Activated B cell treated with CpG ODN at 0.5 μM for 24 hours (primary cell): ENCODE measurements at regions not wholly inside any gene's neighbourhood (a gene's known extent, or its start where the extent isn't known, plus 50 kb on each side); places are given as distances from the start of the nearest gene placed in this dataset.

Experiments
- ATAC-seq: fragments of 200-7000 bp; cut with Tn5 transposase; one replicate; pipeline ENCODE4 v1.10.0; 2021; ENCODE audit warnings: low read depth, mild to moderate bottlenecking, moderate library complexity
- CTCF ChIA-PET: fragments of 350-600 bp; sonication (Branson Sonifier 250); formaldehyde crosslinking; loops from one replicate; lab custom pipeline; 2021; ENCODE audit warnings: antibody characterized with exemption; lab: Charles Lee
- POLR2A ChIA-PET: fragments of 350-600 bp; sonication (Branson Sonifier 250); formaldehyde crosslinking; loops from one replicate; lab custom pipeline; 2021; ENCODE audit warnings: antibody characterized with exemption; lab: Charles Lee
- DNase-seq: peaks from one replicate; pipeline ENCODE4 v3.0.0; 2022
- H3K27ac Mint-ChIP-seq: one replicate; pipeline ENCODE4 v1.8.0; 2020; ENCODE audit warnings: mixed read lengths
- H3K27me3 Mint-ChIP-seq: one replicate; pipeline ENCODE4 v1.8.0; 2021; ENCODE audit warnings: mixed read lengths
- H3K36me3 Mint-ChIP-seq: one replicate; pipeline ENCODE4 v1.8.0; 2021; ENCODE audit warnings: low read depth, mixed read lengths
- H3K4me1 Mint-ChIP-seq: one replicate; pipeline ENCODE4 v1.8.0; 2021; ENCODE audit warnings: mixed read lengths
- H3K4me3 Mint-ChIP-seq: one replicate; pipeline ENCODE4 v1.8.0; 2020; ENCODE audit warnings: mild to moderate bottlenecking, mixed read lengths
- H3K9me3 Mint-ChIP-seq: one replicate; pipeline ENCODE4 v1.8.0; 2020; ENCODE audit warnings: mixed read lengths
- intact Hi-C: fragments of 100-400 bp; cut with micrococcal nuclease; formaldehyde crosslinking; loops from one replicate; pipeline ENCODE4 v1.15.1; 2024
- TF ChIP-seq, protein P1 (sequence below): fragments of 200-600 bp; IDR thresholded peaks from one replicate; pipeline ENCODE4 v1.8.0; 2022; ENCODE audit warnings: antibody characterized with exemption, mild to moderate bottlenecking

GRCh38 chr2:65599693-65600092, 167.3 kb upstream of the SPRED2 start:
- intact Hi-C loops = no loop called here
- Mint-ChIP-seq H3K27ac (no peak overlapping the region), H3K9me3 (peaks cover 3% of the 10 kb centered on the region), H3K4me3 (no peak overlapping the region), H3K4me1 (peaks cover 32% of the 10 kb centered on the region), H3K27me3 (no peaks in the 10 kb centered on the region), H3K36me3 (no peaks in the 10 kb centered on the region)
- ATAC-seq (no peak), DNase-seq (no peak)
- TF ChIP-seq, protein P1, sequence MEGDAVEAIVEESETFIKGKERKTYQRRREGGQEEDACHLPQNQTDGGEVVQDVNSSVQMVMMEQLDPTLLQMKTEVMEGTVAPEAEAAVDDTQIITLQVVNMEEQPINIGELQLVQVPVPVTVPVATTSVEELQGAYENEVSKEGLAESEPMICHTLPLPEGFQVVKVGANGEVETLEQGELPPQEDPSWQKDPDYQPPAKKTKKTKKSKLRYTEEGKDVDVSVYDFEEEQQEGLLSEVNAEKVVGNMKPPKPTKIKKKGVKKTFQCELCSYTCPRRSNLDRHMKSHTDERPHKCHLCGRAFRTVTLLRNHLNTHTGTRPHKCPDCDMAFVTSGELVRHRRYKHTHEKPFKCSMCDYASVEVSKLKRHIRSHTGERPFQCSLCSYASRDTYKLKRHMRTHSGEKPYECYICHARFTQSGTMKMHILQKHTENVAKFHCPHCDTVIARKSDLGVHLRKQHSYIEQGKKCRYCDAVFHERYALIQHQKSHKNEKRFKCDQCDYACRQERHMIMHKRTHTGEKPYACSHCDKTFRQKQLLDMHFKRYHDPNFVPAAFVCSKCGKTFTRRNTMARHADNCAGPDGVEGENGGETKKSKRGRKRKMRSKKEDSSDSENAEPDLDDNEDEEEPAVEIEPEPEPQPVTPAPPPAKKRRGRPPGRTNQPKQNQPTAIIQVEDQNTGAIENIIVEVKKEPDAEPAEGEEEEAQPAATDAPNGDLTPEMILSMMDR = no peak
- ChIA-PET POLR2A (no interaction called here), CTCF (no interaction called here)

DNA sequence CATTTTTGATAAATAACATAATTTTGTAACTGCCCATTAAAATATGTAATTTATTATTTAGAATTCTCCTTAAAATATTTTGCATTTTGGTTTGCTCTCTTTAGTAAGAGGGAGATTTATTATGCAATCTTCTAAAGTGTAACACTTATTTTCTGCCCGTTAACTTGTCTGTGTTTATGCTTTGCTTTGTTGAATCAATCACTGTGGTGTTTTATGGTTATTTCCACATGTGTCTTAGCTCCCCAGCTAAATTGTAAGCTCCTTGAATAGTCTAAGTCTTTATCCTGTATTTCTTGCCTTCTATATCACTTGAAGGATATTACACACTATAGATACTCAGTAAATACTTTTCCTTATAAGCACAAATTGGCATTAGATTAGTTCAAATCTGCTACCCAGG, 166.6 kb upstream of the SPRED2 start:
- no peak overlapping the region for H3K27ac Mint-ChIP-seq
- no peaks in the 10 kb centered on the region for H3K27me3 Mint-ChIP-seq
- ATAC-seq = no peak
- no peaks in the 10 kb centered on the region for H3K36me3 Mint-ChIP-seq
- CTCF ChIA-PET = no interaction called here
- H3K4me1 Mint-ChIP-seq = peaks cover 25% of the 10 kb centered on the region
- no peak overlapping the region for H3K4me3 Mint-ChIP-seq
- POLR2A ChIA-PET = no interaction called here
- peaks cover 3% of the 10 kb centered on the region for H3K9me3 Mint-ChIP-seq
- intact Hi-C loops = no loop called here
- TF ChIP-seq, protein P1 = no peak
- DNase-seq = no peak

- ChIA-PET CTCF (no interaction called here), POLR2A (no interaction called here)
- H3K27me3 Mint-ChIP-seq = no peaks in the 10 kb centered on the region
- no peak for DNase-seq
- no peak overlapping the region for H3K4me3 Mint-ChIP-seq
- TF ChIP-seq, protein P1 = no peak
- H3K27ac Mint-ChIP-seq = no peak overlapping the region
- H3K4me1 Mint-ChIP-seq = peaks cover 18% of the 10 kb centered on the region
- no peak for ATAC-seq
- H3K9me3 Mint-ChIP-seq = no peaks in the 10 kb centered on the region
- intact Hi-C loops = no loop called here
- no peaks in the 10 kb centered on the region for H3K36me3 Mint-ChIP-seq
Measured at GRCh38 chr2:65598264-65598663, 165.9 kb upstream of the SPRED2 start.

GRCh38 chr2:65595630-65596029, 163.2 kb upstream of the SPRED2 start:
- DNase-seq = no peak
- TF ChIP-seq, protein P1 = no peak
- no peaks in the 10 kb centered on the region for H3K9me3 Mint-ChIP-seq
- H3K36me3 Mint-ChIP-seq = no peaks in the 10 kb centered on the region
- H3K27me3 Mint-ChIP-seq = no peaks in the 10 kb centered on the region
- intact Hi-C loops = no loop called here
- ATAC-seq = no peak
- ChIA-PET POLR2A (no interaction called here), CTCF (no interaction called here)
- H3K27ac Mint-ChIP-seq = no peak overlapping the region
- no peak overlapping the region for H3K4me3 Mint-ChIP-seq
- no peaks in the 10 kb centered on the region for H3K4me1 Mint-ChIP-seq

DNA sequence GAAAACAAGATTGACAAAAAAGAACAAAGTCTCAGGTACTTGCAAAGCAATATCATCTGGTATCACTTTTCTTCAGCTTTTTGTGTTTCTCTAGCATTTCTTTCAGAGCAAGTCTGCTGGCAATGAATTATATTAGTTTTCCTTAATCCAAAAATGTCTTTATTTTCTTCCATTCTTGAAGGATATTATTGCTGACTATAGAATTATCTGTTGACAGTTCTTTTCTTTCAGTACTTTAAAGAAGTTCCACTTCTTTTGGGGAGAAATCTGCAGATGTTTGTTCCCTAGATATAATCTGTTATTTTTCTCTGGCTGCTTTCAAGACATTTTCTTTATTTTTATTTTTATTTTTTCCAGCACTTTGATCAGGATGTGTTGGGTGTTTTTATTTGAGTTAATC, 161.8 kb upstream of the SPRED2 start:
- no peaks in the 10 kb centered on the region for H3K36me3 Mint-ChIP-seq
- ATAC-seq = no peak
- DNase-seq = no peak
- ChIA-PET CTCF (interaction anchor here (0.7 kb wide), 1 partner anchor 24 kb away, joined by 3 read pairs; no protein-coding TSS in a partner anchor), POLR2A (interaction anchor here (0.7 kb wide), 1 partner anchor 93 kb away, joined by 4 read pairs; no protein-coding TSS in a partner anchor)
- no peak overlapping the region for H3K27ac Mint-ChIP-seq
- no peaks in the 10 kb centered on the region for H3K9me3 Mint-ChIP-seq
- intact Hi-C loops = no loop called here
- TF ChIP-seq, protein P1 = no peak
- H3K4me3 Mint-ChIP-seq = no peak overlapping the region
- no peaks in the 10 kb centered on the region for H3K4me1 Mint-ChIP-seq
- H3K27me3 Mint-ChIP-seq = no peaks in the 10 kb centered on the region
